CD4-positive, alpha-beta T cell treated with Interleukin-15 for 1 hour (primary cell): ENCODE measurements at regions not wholly inside any gene's neighbourhood (a gene's known extent, or its start where the extent isn't known, plus 50 kb on each side); places are given as distances from the start of the nearest gene placed in this dataset.

Source experiments
- DNase-seq: peaks from one replicate; pipeline ENCODE4 v3.0.0-alpha.2; 2020

- DNase-seq = no peak
Measured at GRCh38 chr13:90526711-90527110, 820.8 kb upstream of the MIR17HG start.

- no peak for DNase-seq
Measured at GRCh38 chr13:90531744-90532143, 815.7 kb upstream of the MIR17HG start.

GRCh38 chr13:90532861-90533492, 814.5 kb upstream of the MIR17HG start:
- no peak for DNase-seq

GRCh38 chr13:90533866-90534265, 813.6 kb upstream of the MIR17HG start:
- no peak for DNase-seq

GRCh38 chr13:90534617-90535370, 812.7 kb upstream of the MIR17HG start:
- no peak for DNase-seq

- no peak for DNase-seq
Measured at GRCh38 chr13:90535421-90535820, 812.1 kb upstream of the MIR17HG start.

GRCh38 chr13:90538063-90538462, 809.4 kb upstream of the MIR17HG start:
- DNase-seq = no peak

GRCh38 chr13:90541346-90541745, 806.1 kb upstream of the MIR17HG start:
- no peak for DNase-seq

GRCh38 chr13:90542959-90543505, 804.5 kb upstream of the MIR17HG start:
- DNase-seq = no peak

GRCh38 chr13:90545070-90545840, 802.2 kb upstream of the MIR17HG start:
- no peak for DNase-seq

- DNase-seq = no peak
Measured at GRCh38 chr13:90547272-90547790, 800.2 kb upstream of the MIR17HG start.

GRCh38 chr13:90551253-90551652, 796.2 kb upstream of the MIR17HG start:
- DNase-seq = no peak

GRCh38 chr13:90552702-90553101, 794.8 kb upstream of the MIR17HG start:
- no peak for DNase-seq

GRCh38 chr13:90553159-90553558, 794.3 kb upstream of the MIR17HG start:
- DNase-seq = no peak

GRCh38 chr13:90557626-90558025, 789.9 kb upstream of the MIR17HG start:
- no peak for DNase-seq

- DNase-seq = no peak
Measured at GRCh38 chr13:90562443-90562842, 785.0 kb upstream of the MIR17HG start.

GRCh38 chr13:90564096-90564495, 783.4 kb upstream of the MIR17HG start:
- no peak for DNase-seq

GRCh38 chr13:90564566-90564965, 782.9 kb upstream of the MIR17HG start:
- no peak for DNase-seq

- no peak for DNase-seq
Measured at GRCh38 chr13:90565985-90566713, 781.3 kb upstream of the MIR17HG start.

- DNase-seq = no peak
Measured at GRCh38 chr13:90568165-90568564, 779.3 kb upstream of the MIR17HG start.

- DNase-seq = no peak
Measured at GRCh38 chr13:90576067-90576466, 771.4 kb upstream of the MIR17HG start.

GRCh38 chr13:90577726-90578125, 769.8 kb upstream of the MIR17HG start:
- no peak for DNase-seq

- DNase-seq = no peak
Measured at GRCh38 chr13:90585392-90585791, 762.1 kb upstream of the MIR17HG start.
